ENCODE measurements at regions not wholly inside any gene's neighbourhood (a gene's known extent, or its start where the extent isn't known, plus 50 kb on each side); places are given as distances from the start of the nearest gene placed in this dataset.

DNA sequence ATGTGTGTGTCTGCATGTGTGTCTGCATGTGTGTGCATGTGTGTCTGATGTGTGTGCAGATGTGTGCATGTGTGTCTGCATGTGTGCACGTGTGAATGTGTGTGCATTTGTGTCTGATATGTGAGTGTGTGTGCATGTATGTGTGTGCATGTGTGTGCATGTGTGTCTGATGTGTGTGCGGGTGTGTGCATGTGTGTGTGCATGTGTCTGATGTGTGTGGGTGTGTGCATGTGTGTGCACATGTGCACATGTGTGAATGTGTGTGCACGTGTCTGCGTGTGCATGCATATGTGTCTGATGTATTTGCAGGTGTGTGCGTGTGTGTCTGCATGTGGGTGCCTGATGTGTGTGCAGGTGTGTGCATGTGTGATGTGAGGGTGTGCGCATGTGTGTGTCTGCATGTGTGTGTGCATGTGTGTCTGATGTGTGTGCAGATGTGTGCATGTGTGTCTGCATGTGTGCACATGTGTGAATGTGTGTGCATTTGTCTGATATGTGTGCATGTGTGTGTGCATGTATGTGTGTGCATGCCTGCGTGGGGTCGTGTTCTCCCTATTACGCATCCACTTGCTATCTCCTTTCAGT lies 470.1 kb upstream of the HS6ST1 start:
- no peaks in the 10 kb centered on the region for H3K36me3 Mint-ChIP-seq (ENCODE audit: unreplicated experiment)
- no peak overlapping the region for H3K4me3 Mint-ChIP-seq (ENCODE audit: unreplicated experiment)
- peaks cover 3% of the 10 kb centered on the region for H3K4me1 Mint-ChIP-seq (ENCODE audit: low read depth, unreplicated experiment)
- peaks cover 3% of the 10 kb centered on the region for H3K27me3 Mint-ChIP-seq (ENCODE audit: unreplicated experiment)
- H3K27ac Mint-ChIP-seq (ENCODE audit: unreplicated experiment) = no peak overlapping the region
- TF ChIP-seq, protein P1, sequence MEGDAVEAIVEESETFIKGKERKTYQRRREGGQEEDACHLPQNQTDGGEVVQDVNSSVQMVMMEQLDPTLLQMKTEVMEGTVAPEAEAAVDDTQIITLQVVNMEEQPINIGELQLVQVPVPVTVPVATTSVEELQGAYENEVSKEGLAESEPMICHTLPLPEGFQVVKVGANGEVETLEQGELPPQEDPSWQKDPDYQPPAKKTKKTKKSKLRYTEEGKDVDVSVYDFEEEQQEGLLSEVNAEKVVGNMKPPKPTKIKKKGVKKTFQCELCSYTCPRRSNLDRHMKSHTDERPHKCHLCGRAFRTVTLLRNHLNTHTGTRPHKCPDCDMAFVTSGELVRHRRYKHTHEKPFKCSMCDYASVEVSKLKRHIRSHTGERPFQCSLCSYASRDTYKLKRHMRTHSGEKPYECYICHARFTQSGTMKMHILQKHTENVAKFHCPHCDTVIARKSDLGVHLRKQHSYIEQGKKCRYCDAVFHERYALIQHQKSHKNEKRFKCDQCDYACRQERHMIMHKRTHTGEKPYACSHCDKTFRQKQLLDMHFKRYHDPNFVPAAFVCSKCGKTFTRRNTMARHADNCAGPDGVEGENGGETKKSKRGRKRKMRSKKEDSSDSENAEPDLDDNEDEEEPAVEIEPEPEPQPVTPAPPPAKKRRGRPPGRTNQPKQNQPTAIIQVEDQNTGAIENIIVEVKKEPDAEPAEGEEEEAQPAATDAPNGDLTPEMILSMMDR (IDR thresholded peaks at IDR 0.05; ENCODE audit: partially characterized antibody, unreplicated experiment) = no peak
- no peak for DNase-seq
- H3K9me3 Mint-ChIP-seq (ENCODE audit: unreplicated experiment) = no peaks in the 10 kb centered on the region

DNA sequence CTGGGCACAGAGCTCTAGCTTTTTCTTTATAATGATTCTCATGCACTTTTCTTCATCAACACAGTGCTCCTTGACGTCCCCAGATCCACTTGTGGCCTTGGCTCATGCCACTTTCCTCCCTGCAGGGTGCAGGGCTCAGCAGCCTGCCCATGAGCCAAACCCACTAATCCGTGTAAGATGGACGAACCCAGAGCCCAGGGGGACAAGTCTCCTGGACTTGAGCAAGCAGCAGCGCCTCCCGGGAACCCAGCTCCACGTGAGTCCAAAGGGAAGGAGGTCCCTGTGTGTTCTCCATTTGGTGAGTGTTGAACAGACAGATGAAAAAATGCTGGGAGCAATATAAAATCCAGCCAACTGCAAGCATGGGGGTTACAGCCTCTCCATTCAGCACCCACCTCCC lies 470.6 kb upstream of the HS6ST1 start:
- DNase-seq = no peak
- TF ChIP-seq, protein P1 (IDR thresholded peaks at IDR 0.05; ENCODE audit: partially characterized antibody, unreplicated experiment) = no peak
- Mint-ChIP-seq H3K4me3 (ENCODE audit: unreplicated experiment) (no peak overlapping the region), H3K36me3 (ENCODE audit: unreplicated experiment) (no peaks in the 10 kb centered on the region), H3K9me3 (ENCODE audit: unreplicated experiment) (no peaks in the 10 kb centered on the region), H3K4me1 (ENCODE audit: low read depth, unreplicated experiment) (peaks cover 3% of the 10 kb centered on the region), H3K27me3 (ENCODE audit: unreplicated experiment) (peaks cover 3% of the 10 kb centered on the region), H3K27ac (ENCODE audit: unreplicated experiment) (no peak overlapping the region)

DNA sequence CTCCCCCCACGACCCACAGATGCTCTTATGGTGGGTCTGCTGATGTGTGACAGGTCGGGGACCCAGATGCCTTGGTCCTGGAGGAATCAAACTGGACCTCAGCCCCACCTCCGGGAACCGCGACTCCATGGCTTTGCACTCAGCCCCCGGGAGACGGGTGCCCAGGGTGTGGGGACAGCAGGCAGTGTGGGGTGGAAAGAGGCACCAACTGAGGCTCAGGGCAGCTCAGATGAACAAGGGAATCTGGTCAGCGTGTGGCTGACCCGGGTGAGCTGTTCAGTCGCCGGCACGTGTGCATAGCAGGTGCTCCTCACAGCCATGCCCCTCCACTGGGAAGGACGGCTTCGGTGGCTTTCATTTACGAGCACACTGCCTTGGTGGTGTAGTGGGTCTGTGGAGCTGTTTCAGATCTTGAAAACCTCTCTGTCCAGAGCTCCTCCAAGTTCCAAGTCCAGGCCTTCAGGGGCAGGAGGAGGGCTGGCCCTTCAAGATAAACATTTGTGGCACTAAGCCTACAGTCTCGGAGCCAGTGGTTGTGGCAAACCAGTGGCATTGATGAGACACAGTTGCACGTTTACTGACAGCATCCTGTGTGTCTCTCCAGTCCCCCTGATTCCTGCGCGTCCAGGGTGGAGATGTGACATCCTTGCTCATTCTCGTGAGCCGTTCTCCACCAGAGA lies 471.2 kb upstream of the HS6ST1 start:
- H3K4me1 Mint-ChIP-seq (ENCODE audit: low read depth, unreplicated experiment) = peaks cover 3% of the 10 kb centered on the region

DNA sequence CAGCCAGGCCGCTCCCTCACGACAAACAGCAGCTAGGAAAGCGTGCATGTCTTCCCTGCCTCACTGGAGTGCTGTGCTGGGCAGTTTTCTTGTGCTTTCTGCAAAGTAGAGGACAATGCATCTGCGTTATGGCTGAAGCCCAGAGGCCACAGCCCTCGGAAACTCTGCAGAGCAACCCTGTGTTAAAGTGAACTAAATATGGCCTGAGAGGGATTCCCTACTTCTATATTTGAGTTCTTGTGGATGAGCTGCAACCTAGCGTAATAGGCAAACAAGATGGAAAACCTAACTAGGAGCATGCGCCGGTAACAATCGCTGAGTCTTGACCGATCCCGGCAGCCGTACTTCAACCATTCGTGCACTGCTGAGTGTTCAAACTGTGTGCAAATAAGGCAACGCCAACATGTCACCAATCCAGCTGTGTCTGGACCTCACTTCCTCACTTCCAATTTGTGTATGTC lies 471.9 kb upstream of the HS6ST1 start:
- H3K27me3 Mint-ChIP-seq (ENCODE audit: unreplicated experiment) = no peaks in the 10 kb centered on the region
- TF ChIP-seq, protein P1 (IDR thresholded peaks at IDR 0.05; ENCODE audit: partially characterized antibody, unreplicated experiment) = no peak
- H3K36me3 Mint-ChIP-seq (ENCODE audit: unreplicated experiment) = no peaks in the 10 kb centered on the region
- H3K9me3 Mint-ChIP-seq (ENCODE audit: unreplicated experiment) = no peaks in the 10 kb centered on the region
- peaks cover 3% of the 10 kb centered on the region for H3K4me1 Mint-ChIP-seq (ENCODE audit: low read depth, unreplicated experiment)
- DNase-seq = no peak
- no peak overlapping the region for H3K4me3 Mint-ChIP-seq (ENCODE audit: unreplicated experiment)
- no peak overlapping the region for H3K27ac Mint-ChIP-seq (ENCODE audit: unreplicated experiment)

More for the DNA sequence above, 471.2 kb upstream of the HS6ST1 start:
- H3K27me3 Mint-ChIP-seq (ENCODE audit: unreplicated experiment) = no peaks in the 10 kb centered on the region
- H3K4me3 Mint-ChIP-seq (ENCODE audit: unreplicated experiment) = no peak overlapping the region
- DNase-seq = no peak
- TF ChIP-seq, protein P1 (IDR thresholded peaks at IDR 0.05; ENCODE audit: partially characterized antibody, unreplicated experiment) = no peak
- no peak overlapping the region for H3K27ac Mint-ChIP-seq (ENCODE audit: unreplicated experiment)
- H3K9me3 Mint-ChIP-seq (ENCODE audit: unreplicated experiment) = no peaks in the 10 kb centered on the region
- H3K36me3 Mint-ChIP-seq (ENCODE audit: unreplicated experiment) = no peaks in the 10 kb centered on the region

Measured in glutamatergic neuron (in vitro differentiated cells).